T-helper 2 cell treated with Interferon-gamma antibody and Interleukin-4, amounts not matched to agents 5 μg/mL and 100 μg/mL, for 36 hours (primary cell): ENCODE measurements at regions not wholly inside any gene's neighbourhood (a gene's known extent, or its start where the extent isn't known, plus 50 kb on each side); places are given as distances from the start of the nearest gene placed in this dataset.

ENCODE experiments used
- DNase-seq: peaks from one replicate; pipeline ENCODE4 v3.0.0; 2021; ENCODE audit warnings: low spot score
- H3K27ac Mint-ChIP-seq: one replicate; pipeline ENCODE4 v1.8.0; 2021; ENCODE audit warnings: mild to moderate bottlenecking, mixed read lengths
- H3K27me3 Mint-ChIP-seq: one replicate; pipeline ENCODE4 v1.8.0; 2021; ENCODE audit warnings: low read depth, mixed read lengths
- H3K36me3 Mint-ChIP-seq: one replicate; pipeline ENCODE4 v1.8.0; 2021; ENCODE audit warnings: low read depth, mixed read lengths
- H3K4me1 Mint-ChIP-seq: one replicate; pipeline ENCODE4 v1.8.0; 2021; ENCODE audit warnings: low read depth, mixed read lengths
- H3K4me3 Mint-ChIP-seq: one replicate; pipeline ENCODE4 v1.8.0; 2022; ENCODE audit warnings: mild to moderate bottlenecking, moderate library complexity, mixed read lengths
- H3K9me3 Mint-ChIP-seq: one replicate; pipeline ENCODE4 v1.8.0; 2021; ENCODE audit warnings: mixed read lengths

- no peak for DNase-seq
- Mint-ChIP-seq H3K27ac (no peak overlapping the region), H3K27me3 (peaks cover 33% of the 10 kb centered on the region), H3K4me3 (no peak overlapping the region), H3K4me1 (no peaks in the 10 kb centered on the region), H3K36me3 (no peaks in the 10 kb centered on the region), H3K9me3 (no peaks in the 10 kb centered on the region)
These were observed 194.5 kb downstream of the OPA1 start for GRCh38 chr3:193787496-193787870.

- peaks cover 35% of the 10 kb centered on the region for H3K27me3 Mint-ChIP-seq
- H3K4me1 Mint-ChIP-seq, result no peaks in the 10 kb centered on the region
- no peak overlapping the region for H3K4me3 Mint-ChIP-seq
- no peaks in the 10 kb centered on the region for H3K9me3 Mint-ChIP-seq
- no peak for DNase-seq
- no peak overlapping the region for H3K27ac Mint-ChIP-seq
- H3K36me3 Mint-ChIP-seq, result no peaks in the 10 kb centered on the region
These were observed 195.4 kb downstream of the OPA1 start for GRCh38 chr3:193788189-193788991.

GRCh38 chr3:193789455-193789854, 196.4 kb downstream of the OPA1 start:
- Mint-ChIP-seq H3K36me3 (no peaks in the 10 kb centered on the region), H3K27me3 (peaks cover 34% of the 10 kb centered on the region), H3K4me3 (no peak overlapping the region), H3K9me3 (no peaks in the 10 kb centered on the region), H3K4me1 (no peaks in the 10 kb centered on the region), H3K27ac (no peak overlapping the region)
- DNase-seq, result no peak

- no peak for DNase-seq
- Mint-ChIP-seq H3K27ac (no peak overlapping the region), H3K4me1 (no peaks in the 10 kb centered on the region), H3K36me3 (no peaks in the 10 kb centered on the region), H3K27me3 (peaks cover 29% of the 10 kb centered on the region), H3K4me3 (no peak overlapping the region), H3K9me3 (no peaks in the 10 kb centered on the region)
These were observed 197.3 kb downstream of the OPA1 start for GRCh38 chr3:193790086-193790990.

- Mint-ChIP-seq H3K27ac (no peak overlapping the region), H3K27me3 (peaks cover 31% of the 10 kb centered on the region)
These were observed 198.3 kb downstream of the OPA1 start for GRCh38 chr3:193791041-193792032.

GRCh38 chr3:193793123-193793522, 200.1 kb downstream of the OPA1 start:
- Mint-ChIP-seq H3K27ac (no peak overlapping the region), H3K27me3 (peaks cover 21% of the 10 kb centered on the region), H3K4me1 (no peaks in the 10 kb centered on the region), H3K4me3 (no peak overlapping the region), H3K36me3 (no peaks in the 10 kb centered on the region), H3K9me3 (no peaks in the 10 kb centered on the region)
- DNase-seq, result no peak

More at GRCh38 chr3:193791041-193792032, 198.3 kb downstream of the OPA1 start:
- H3K36me3 Mint-ChIP-seq, result no peaks in the 10 kb centered on the region
- no peaks in the 10 kb centered on the region for H3K9me3 Mint-ChIP-seq
- DNase-seq, result no peak
- no peaks in the 10 kb centered on the region for H3K4me1 Mint-ChIP-seq
- H3K4me3 Mint-ChIP-seq, result no peak overlapping the region

- Mint-ChIP-seq H3K27ac (no peak overlapping the region), H3K4me1 (no peaks in the 10 kb centered on the region), H3K27me3 (peaks cover 16% of the 10 kb centered on the region), H3K9me3 (no peaks in the 10 kb centered on the region), H3K36me3 (no peaks in the 10 kb centered on the region), H3K4me3 (no peak overlapping the region)
- no peak for DNase-seq
These were observed 201.2 kb downstream of the OPA1 start for GRCh38 chr3:193794002-193794881.

- H3K36me3 Mint-ChIP-seq, result no peaks in the 10 kb centered on the region
- no peak overlapping the region for H3K4me3 Mint-ChIP-seq
- no peaks in the 10 kb centered on the region for H3K9me3 Mint-ChIP-seq
- no peaks in the 10 kb centered on the region for H3K4me1 Mint-ChIP-seq
- no peak for DNase-seq
- no peak overlapping the region for H3K27ac Mint-ChIP-seq
- H3K27me3 Mint-ChIP-seq, result peaks cover 14% of the 10 kb centered on the region
These were observed 202.2 kb downstream of the OPA1 start for GRCh38 chr3:193795062-193795690.

GRCh38 chr3:193796089-193796488, 203.1 kb downstream of the OPA1 start:
- Mint-ChIP-seq H3K27me3 (peaks cover 11% of the 10 kb centered on the region), H3K27ac (no peak overlapping the region), H3K9me3 (no peaks in the 10 kb centered on the region), H3K36me3 (no peaks in the 10 kb centered on the region), H3K4me3 (no peak overlapping the region), H3K4me1 (no peaks in the 10 kb centered on the region)
- no peak for DNase-seq

GRCh38 chr3:193797566-193797965, 204.6 kb downstream of the OPA1 start:
- no peak overlapping the region for H3K27ac Mint-ChIP-seq
- no peaks in the 10 kb centered on the region for H3K36me3 Mint-ChIP-seq
- no peaks in the 10 kb centered on the region for H3K4me1 Mint-ChIP-seq
- no peak overlapping the region for H3K4me3 Mint-ChIP-seq
- peaks cover 11% of the 10 kb centered on the region for H3K27me3 Mint-ChIP-seq
- DNase-seq, result no peak
- H3K9me3 Mint-ChIP-seq, result no peaks in the 10 kb centered on the region

GRCh38 chr3:193798051-193798450, 205.0 kb downstream of the OPA1 start:
- no peaks in the 10 kb centered on the region for H3K36me3 Mint-ChIP-seq
- H3K9me3 Mint-ChIP-seq, result no peaks in the 10 kb centered on the region
- DNase-seq, result no peak
- H3K27ac Mint-ChIP-seq, result no peak overlapping the region
- H3K27me3 Mint-ChIP-seq, result peaks cover 14% of the 10 kb centered on the region
- no peak overlapping the region for H3K4me3 Mint-ChIP-seq
- H3K4me1 Mint-ChIP-seq, result no peaks in the 10 kb centered on the region

GRCh38 chr3:193800138-193801043, 207.4 kb downstream of the OPA1 start:
- no peak overlapping the region for H3K27ac Mint-ChIP-seq
- no peaks in the 10 kb centered on the region for H3K9me3 Mint-ChIP-seq

More at GRCh38 chr3:193800138-193801043, 207.4 kb downstream of the OPA1 start:
- H3K4me3 Mint-ChIP-seq, result no peak overlapping the region
- no peaks in the 10 kb centered on the region for H3K4me1 Mint-ChIP-seq
- DNase-seq, result no peak
- peaks cover 7% of the 10 kb centered on the region for H3K27me3 Mint-ChIP-seq
- H3K36me3 Mint-ChIP-seq, result no peaks in the 10 kb centered on the region
